Neutrophil (primary cell): ENCODE measurements at regions not wholly inside any gene's neighbourhood (a gene's known extent, or its start where the extent isn't known, plus 50 kb on each side); places are given as distances from the start of the nearest gene placed in this dataset.

Source experiments
- H3K27ac ChIP-seq: fragments of 200-600 bp; sonication (generic); 2 replicates; pipeline ENCODE4 v1.5.1; 2016; ENCODE audit warnings: mild to moderate bottlenecking, moderate library complexity
- H3K27me3 ChIP-seq: fragments of 200-600 bp; sonication (generic); 2 replicates; pipeline ENCODE4 v1.6.0; 2016; ENCODE audit warnings: mild to moderate bottlenecking
- H3K36me3 ChIP-seq: fragments of 200-600 bp; sonication (generic); 2 replicates; pipeline ENCODE4 v1.5.1; 2017
- H3K4me1 ChIP-seq, 2 experiments: fragments of 200-600 bp in 1 of 2; sonication (generic) in 1 of 2; 1 replicate in 1 of 2; 2 replicates in 1 of 2; pipeline versions ENCODE4 v1.5.1 to v1.6.1; 2013 to 2016; ENCODE audit warnings: low read depth in 1 of 2, low read length in 1 of 2, mild to moderate bottlenecking in 1 of 2, moderate library complexity in 1 of 2; ENCODE audit not compliant: control insufficient read depth in 1 of 2, insufficient read depth in 1 of 2
- H3K4me3 ChIP-seq, 2 experiments: fragments of 200-600 bp in 1 of 2; sonication (generic) in 1 of 2; 1 replicate in 1 of 2; 2 replicates in 1 of 2; pipeline ENCODE4 v1.5.1; 2013 to 2016; ENCODE audit warnings: low read depth in 1 of 2, low read length in 1 of 2, mild to moderate bottlenecking in 1 of 2, moderate library complexity in 1 of 2
- H3K9me3 ChIP-seq: fragments of 200-600 bp; sonication (generic); 2 replicates; pipeline ENCODE4 v1.5.1; 2016
- CTCF ChIP-seq: fragments of 200-600 bp; sonication (generic); IDR thresholded peaks from 2 replicates; pipeline ENCODE4 v1.5.1; 2016; ENCODE audit warnings: antibody characterized with exemption

GRCh38 chr21:22154579-22155274, 1156.5 kb downstream of the NCAM2 start:
- H3K9me3 ChIP-seq, result no peaks in the 10 kb centered on the region
- H3K4me3 ChIP-seq, result no peak overlapping the region
- no peak overlapping the region for H3K27ac ChIP-seq
- no peaks in the 10 kb centered on the region for H3K4me1 ChIP-seq
- no peaks in the 10 kb centered on the region for H3K27me3 ChIP-seq
- H3K36me3 ChIP-seq, result no peaks in the 10 kb centered on the region
- no peak for TF ChIP-seq CTCF

GRCh38 chr21:22164912-22165311, 1166.7 kb downstream of the NCAM2 start:
- Histone ChIP-seq H3K4me3 (no peak overlapping the region), H3K36me3 (no peaks in the 10 kb centered on the region), H3K27ac (no peak overlapping the region), H3K27me3 (no peaks in the 10 kb centered on the region), H3K4me1 (no peaks in the 10 kb centered on the region), H3K9me3 (no peaks in the 10 kb centered on the region)
- no peak for TF ChIP-seq CTCF

GRCh38 chr21:22174746-22175145, 1176.5 kb downstream of the NCAM2 start:
- Histone ChIP-seq H3K4me3 (no peak overlapping the region), H3K27ac (no peak overlapping the region), H3K4me1 (no peaks in the 10 kb centered on the region), H3K9me3 (no peaks in the 10 kb centered on the region), H3K27me3 (no peaks in the 10 kb centered on the region), H3K36me3 (no peaks in the 10 kb centered on the region)
- TF ChIP-seq CTCF, result no peak

- H3K9me3 ChIP-seq, result no peaks in the 10 kb centered on the region
- H3K27ac ChIP-seq, result no peak overlapping the region
- no peak overlapping the region for H3K4me3 ChIP-seq
- no peaks in the 10 kb centered on the region for H3K27me3 ChIP-seq
- TF ChIP-seq CTCF, result no peak
- no peaks in the 10 kb centered on the region for H3K4me1 ChIP-seq
- H3K36me3 ChIP-seq, result no peaks in the 10 kb centered on the region
Measured at GRCh38 chr21:22189278-22189677, 1191.1 kb downstream of the NCAM2 start.

GRCh38 chr21:22191581-22191980, 1193.4 kb downstream of the NCAM2 start:
- TF ChIP-seq CTCF, result no peak
- Histone ChIP-seq H3K9me3 (no peaks in the 10 kb centered on the region), H3K4me1 (no peaks in the 10 kb centered on the region), H3K27ac (no peak overlapping the region), H3K27me3 (no peaks in the 10 kb centered on the region), H3K36me3 (no peaks in the 10 kb centered on the region), H3K4me3 (no peak overlapping the region)
